Activated CD4-positive, alpha-beta memory T cell treated with anti-CD3 and anti-CD28 coated beads for 36 hours (primary cell): ENCODE measurements at regions not wholly inside any gene's neighbourhood (a gene's known extent, or its start where the extent isn't known, plus 50 kb on each side); places are given as distances from the start of the nearest gene placed in this dataset.

Experiments used
- CTCF ChIA-PET: fragments of 350-600 bp; sonication (Branson Sonifier 250); formaldehyde crosslinking; loops from one replicate; lab custom pipeline; 2021; ENCODE audit warnings: antibody characterized with exemption, inconsistent platforms; lab: Charles Lee
- POLR2A ChIA-PET: fragments of 350-600 bp; sonication (Branson Sonifier 250); formaldehyde crosslinking; loops from one replicate; lab custom pipeline; 2021; ENCODE audit warnings: antibody characterized with exemption; lab: Charles Lee
- DNase-seq: peaks from one replicate; pipeline ENCODE4 v3.0.0-alpha.2; 2020
- H3K27ac Mint-ChIP-seq: one replicate; pipeline ENCODE4 v1.8.0; 2021; ENCODE audit warnings: mixed read lengths
- H3K27me3 Mint-ChIP-seq: one replicate; pipeline ENCODE4 v1.8.0; 2021; ENCODE audit warnings: mixed read lengths
- H3K36me3 Mint-ChIP-seq: one replicate; pipeline ENCODE4 v1.8.0; 2021; ENCODE audit warnings: mixed read lengths
- H3K4me1 Mint-ChIP-seq: one replicate; pipeline ENCODE4 v1.8.0; 2021; ENCODE audit warnings: low read depth, mixed read lengths
- H3K4me3 Mint-ChIP-seq: one replicate; pipeline ENCODE4 v1.8.0; 2021; ENCODE audit warnings: mild to moderate bottlenecking, mixed read lengths
- H3K9me3 Mint-ChIP-seq: one replicate; pipeline ENCODE4 v1.8.0; 2021; ENCODE audit warnings: mixed read lengths
- intact Hi-C: fragments of 100-400 bp; cut with micrococcal nuclease; formaldehyde crosslinking; loops from one replicate; pipeline ENCODE4 v1.15.1; 2023

GRCh38 chr9:106074006-106074405, 379.7 kb downstream of the TMEM38B start:
- Mint-ChIP-seq H3K27ac (no peak overlapping the region), H3K4me1 (no peaks in the 10 kb centered on the region), H3K4me3 (no peak overlapping the region), H3K9me3 (no peaks in the 10 kb centered on the region), H3K27me3 (no peaks in the 10 kb centered on the region), H3K36me3 (no peaks in the 10 kb centered on the region)
- no peak for DNase-seq
- CTCF ChIA-PET = no interaction called here
- POLR2A ChIA-PET = no interaction called here
- intact Hi-C loops = no loop called here

GRCh38 chr9:106075236-106075959, 381.1 kb downstream of the TMEM38B start:
- CTCF ChIA-PET = no interaction called here
- POLR2A ChIA-PET = no interaction called here
- no peaks in the 10 kb centered on the region for H3K36me3 Mint-ChIP-seq
- no peak overlapping the region for H3K4me3 Mint-ChIP-seq
- H3K27me3 Mint-ChIP-seq = no peaks in the 10 kb centered on the region
- intact Hi-C loops = no loop called here
- H3K4me1 Mint-ChIP-seq = no peaks in the 10 kb centered on the region
- H3K27ac Mint-ChIP-seq = no peak overlapping the region
- no peak for DNase-seq
- H3K9me3 Mint-ChIP-seq = no peaks in the 10 kb centered on the region

GRCh38 chr9:106075960-106076327, 381.6 kb downstream of the TMEM38B start:
- Mint-ChIP-seq H3K27me3 (no peaks in the 10 kb centered on the region), H3K4me1 (no peaks in the 10 kb centered on the region), H3K4me3 (no peak overlapping the region), H3K9me3 (peaks cover under 1% of the 10 kb centered on the region), H3K27ac (no peak overlapping the region), H3K36me3 (no peaks in the 10 kb centered on the region)
- POLR2A ChIA-PET = no interaction called here
- intact Hi-C loops = no loop called here
- DNase-seq = no peak
- CTCF ChIA-PET = no interaction called here

- no peaks in the 10 kb centered on the region for H3K27me3 Mint-ChIP-seq
- no peaks in the 10 kb centered on the region for H3K36me3 Mint-ChIP-seq
- DNase-seq = no peak
- ChIA-PET POLR2A (no interaction called here), CTCF (no interaction called here)
- intact Hi-C loops = no loop called here
- no peak overlapping the region for H3K27ac Mint-ChIP-seq
- peaks cover 4% of the 10 kb centered on the region for H3K9me3 Mint-ChIP-seq
- H3K4me3 Mint-ChIP-seq = no peak overlapping the region
- H3K4me1 Mint-ChIP-seq = no peaks in the 10 kb centered on the region
Measured at GRCh38 chr9:106076711-106077110, 382.4 kb downstream of the TMEM38B start.

- Mint-ChIP-seq H3K4me1 (no peaks in the 10 kb centered on the region), H3K9me3 (peaks cover 6% of the 10 kb centered on the region), H3K4me3 (no peak overlapping the region), H3K36me3 (no peaks in the 10 kb centered on the region), H3K27me3 (no peaks in the 10 kb centered on the region), H3K27ac (no peak overlapping the region)
- CTCF ChIA-PET = no interaction called here
- POLR2A ChIA-PET = no interaction called here
- DNase-seq = no peak
- intact Hi-C loops = no loop called here
Measured at GRCh38 chr9:106077731-106078130, 383.4 kb downstream of the TMEM38B start.

- Mint-ChIP-seq H3K4me3 (no peak overlapping the region), H3K36me3 (no peaks in the 10 kb centered on the region), H3K27me3 (no peaks in the 10 kb centered on the region), H3K27ac (no peak overlapping the region), H3K4me1 (no peaks in the 10 kb centered on the region), H3K9me3 (peaks cover 18% of the 10 kb centered on the region)
- CTCF ChIA-PET = no interaction called here
- POLR2A ChIA-PET = no interaction called here
- intact Hi-C loops = no loop called here
- DNase-seq = no peak
Measured at GRCh38 chr9:106082621-106083020, 388.3 kb downstream of the TMEM38B start.

GRCh38 chr9:106084702-106085101, 390.4 kb downstream of the TMEM38B start:
- Mint-ChIP-seq H3K36me3 (no peaks in the 10 kb centered on the region), H3K4me1 (no peaks in the 10 kb centered on the region), H3K27me3 (no peaks in the 10 kb centered on the region), H3K4me3 (no peak overlapping the region), H3K9me3 (peaks cover 24% of the 10 kb centered on the region), H3K27ac (no peak overlapping the region)
- intact Hi-C loops = no loop called here
- ChIA-PET POLR2A (no interaction called here), CTCF (no interaction called here)
- no peak for DNase-seq

- CTCF ChIA-PET = no interaction called here
- H3K27ac Mint-ChIP-seq = no peak overlapping the region
- no peaks in the 10 kb centered on the region for H3K27me3 Mint-ChIP-seq
- H3K4me3 Mint-ChIP-seq = no peak overlapping the region
- no peak for DNase-seq
- H3K4me1 Mint-ChIP-seq = no peaks in the 10 kb centered on the region
- POLR2A ChIA-PET = no interaction called here
- intact Hi-C loops = no loop called here
- H3K36me3 Mint-ChIP-seq = no peaks in the 10 kb centered on the region
- peaks cover 27% of the 10 kb centered on the region for H3K9me3 Mint-ChIP-seq
Measured at GRCh38 chr9:106085479-106085878, 391.1 kb downstream of the TMEM38B start.

GRCh38 chr9:106092083-106092482, 397.7 kb downstream of the TMEM38B start:
- CTCF ChIA-PET = no interaction called here
- H3K9me3 Mint-ChIP-seq = peaks cover 29% of the 10 kb centered on the region
- POLR2A ChIA-PET = no interaction called here
- H3K36me3 Mint-ChIP-seq = no peaks in the 10 kb centered on the region
- no peak overlapping the region for H3K4me3 Mint-ChIP-seq
- intact Hi-C loops = no loop called here
- DNase-seq = no peak
- no peaks in the 10 kb centered on the region for H3K4me1 Mint-ChIP-seq
- H3K27me3 Mint-ChIP-seq = no peaks in the 10 kb centered on the region
- no peak overlapping the region for H3K27ac Mint-ChIP-seq

GRCh38 chr9:106102821-106103220, 408.5 kb downstream of the TMEM38B start:
- H3K27ac Mint-ChIP-seq = no peak overlapping the region
- intact Hi-C loops = no loop called here
- ChIA-PET CTCF (no interaction called here), POLR2A (no interaction called here)
- no peaks in the 10 kb centered on the region for H3K27me3 Mint-ChIP-seq
- H3K4me1 Mint-ChIP-seq = no peaks in the 10 kb centered on the region
- H3K9me3 Mint-ChIP-seq = peaks cover 26% of the 10 kb centered on the region
- DNase-seq = no peak
- H3K4me3 Mint-ChIP-seq = no peak overlapping the region
- no peaks in the 10 kb centered on the region for H3K36me3 Mint-ChIP-seq

GRCh38 chr9:106104887-106105286, 410.5 kb downstream of the TMEM38B start:
- DNase-seq = no peak
- peaks cover 31% of the 10 kb centered on the region for H3K9me3 Mint-ChIP-seq
- intact Hi-C loops = no loop called here
- H3K36me3 Mint-ChIP-seq = no peaks in the 10 kb centered on the region
- ChIA-PET CTCF (no interaction called here), POLR2A (no interaction called here)
- H3K27me3 Mint-ChIP-seq = no peaks in the 10 kb centered on the region
- no peak overlapping the region for H3K27ac Mint-ChIP-seq
- no peaks in the 10 kb centered on the region for H3K4me1 Mint-ChIP-seq
- H3K4me3 Mint-ChIP-seq = no peak overlapping the region

GRCh38 chr9:106106396-106106795, 412.1 kb downstream of the TMEM38B start:
- Mint-ChIP-seq H3K36me3 (no peaks in the 10 kb centered on the region), H3K9me3 (peaks cover 29% of the 10 kb centered on the region), H3K27ac (no peak overlapping the region), H3K4me3 (no peak overlapping the region), H3K27me3 (no peaks in the 10 kb centered on the region), H3K4me1 (no peaks in the 10 kb centered on the region)
- ChIA-PET CTCF (no interaction called here), POLR2A (no interaction called here)
- intact Hi-C loops = no loop called here
- DNase-seq = no peak

- no peak for DNase-seq
- Mint-ChIP-seq H3K36me3 (no peaks in the 10 kb centered on the region), H3K27me3 (no peaks in the 10 kb centered on the region), H3K9me3 (peaks cover 27% of the 10 kb centered on the region), H3K4me3 (no peak overlapping the region), H3K27ac (no peak overlapping the region), H3K4me1 (no peaks in the 10 kb centered on the region)
- CTCF ChIA-PET = no interaction called here
- POLR2A ChIA-PET = no interaction called here
- intact Hi-C loops = no loop called here
Measured at GRCh38 chr9:106107716-106108115, 413.4 kb downstream of the TMEM38B start.
